VCaP (cell line): ENCODE measurements at regions not wholly inside any gene's neighbourhood (a gene's known extent, or its start where the extent isn't known, plus 50 kb on each side); places are given as distances from the start of the nearest gene placed in this dataset.

Experiments
- H3K27ac ChIP-seq: fragments of 450-650 bp; 2 replicates; pipeline ENCODE4 v1.5.1; 2017
- CTCF ChIP-seq: fragments of 450-650 bp; conservative IDR thresholded peaks from 2 replicates; pipeline ENCODE4 v1.5.1; 2017; ENCODE audit warnings: mild to moderate bottlenecking, moderate library complexity

GRCh38 chr7:25725451-25725850, 426.5 kb upstream of the NFE2L3 start:
- no peak overlapping the region for H3K27ac ChIP-seq
- no peak for TF ChIP-seq CTCF

- H3K27ac ChIP-seq: no peak overlapping the region
Measured at GRCh38 chr7:25726170-25726780, 425.7 kb upstream of the NFE2L3 start.

GRCh38 chr7:25726781-25727311, 425.2 kb upstream of the NFE2L3 start:
- H3K27ac ChIP-seq: no peak overlapping the region
- no peak for TF ChIP-seq CTCF

More at GRCh38 chr7:25726170-25726780, 425.7 kb upstream of the NFE2L3 start:
- TF ChIP-seq CTCF: no peak

GRCh38 chr7:25727446-25727845, 424.6 kb upstream of the NFE2L3 start:
- TF ChIP-seq CTCF: no peak
- H3K27ac ChIP-seq: no peak overlapping the region

GRCh38 chr7:25727876-25728275, 424.1 kb upstream of the NFE2L3 start:
- TF ChIP-seq CTCF: no peak
- H3K27ac ChIP-seq: no peak overlapping the region

- H3K27ac ChIP-seq: no peak overlapping the region
Measured at GRCh38 chr7:25731068-25731845, 420.7 kb upstream of the NFE2L3 start.

More at GRCh38 chr7:25731068-25731845, 420.7 kb upstream of the NFE2L3 start:
- TF ChIP-seq CTCF: no peak
